ENCODE measurements at regions not wholly inside any gene's neighbourhood (a gene's known extent, or its start where the extent isn't known, plus 50 kb on each side); places are given as distances from the start of the nearest gene placed in this dataset.

DNA sequence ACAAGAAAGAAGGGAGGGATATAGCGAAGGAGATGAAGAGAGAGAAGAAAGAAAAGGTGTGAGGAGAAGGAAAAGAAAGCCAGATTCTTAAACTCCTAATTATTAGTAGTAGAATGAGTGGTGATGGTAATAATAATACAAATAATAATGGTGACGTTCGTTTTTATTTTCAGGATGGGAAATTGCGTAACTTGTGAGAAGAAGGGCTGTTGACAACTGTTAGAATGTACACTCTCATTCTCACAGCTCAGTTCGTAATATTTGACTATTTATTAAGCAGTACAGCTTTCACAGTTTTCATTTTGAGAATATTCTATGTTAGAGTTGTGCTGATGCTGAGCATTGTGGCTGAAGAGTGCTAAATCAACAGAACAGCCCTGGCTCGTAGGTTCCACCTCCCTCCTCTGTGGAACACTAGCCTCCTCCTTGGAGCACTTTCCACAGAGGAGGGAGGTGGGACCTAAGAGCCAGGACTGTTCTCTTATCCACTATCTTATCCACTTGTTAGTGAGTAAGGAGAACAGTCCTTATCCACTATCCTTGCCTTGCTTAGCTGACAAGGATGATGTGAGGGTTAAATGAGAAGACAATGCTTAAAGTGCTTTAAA is 258.3 kb upstream of the VLDLR start:
- Histone ChIP-seq H3K9ac (ENCODE audit: low read length) (no peak overlapping the region), H3K27me3 (ENCODE audit: low read depth, low read length) (no peaks in the 10 kb centered on the region), H4K20me1 (ENCODE audit: insufficient read depth, low read length) (no peaks in the 10 kb centered on the region), H3K4me1 (ENCODE audit: low read length) (no peaks in the 10 kb centered on the region), H3K79me2 (ENCODE audit: low read length) (no peaks in the 10 kb centered on the region), H3K4me2 (ENCODE audit: low read length) (no peak overlapping the region), H3K27ac (ENCODE audit: low read length) (no peak overlapping the region), H3K4me3 (ENCODE audit: low read length) (no peak overlapping the region), H2AFZ (ENCODE audit: low read depth, low read length) (no peak overlapping the region), H3K36me3 (replicated peaks; ENCODE audit: low read depth, low read length) (no peaks in the 10 kb centered on the region), H3K9me3 (ENCODE audit: insufficient read depth, low read length) (no peaks in the 10 kb centered on the region)
- TF ChIP-seq EZH2phosphoT487 (IDR thresholded peaks at IDR 0.05; ENCODE audit: low read depth) = no peak
- TF ChIP-seq, protein P1, sequence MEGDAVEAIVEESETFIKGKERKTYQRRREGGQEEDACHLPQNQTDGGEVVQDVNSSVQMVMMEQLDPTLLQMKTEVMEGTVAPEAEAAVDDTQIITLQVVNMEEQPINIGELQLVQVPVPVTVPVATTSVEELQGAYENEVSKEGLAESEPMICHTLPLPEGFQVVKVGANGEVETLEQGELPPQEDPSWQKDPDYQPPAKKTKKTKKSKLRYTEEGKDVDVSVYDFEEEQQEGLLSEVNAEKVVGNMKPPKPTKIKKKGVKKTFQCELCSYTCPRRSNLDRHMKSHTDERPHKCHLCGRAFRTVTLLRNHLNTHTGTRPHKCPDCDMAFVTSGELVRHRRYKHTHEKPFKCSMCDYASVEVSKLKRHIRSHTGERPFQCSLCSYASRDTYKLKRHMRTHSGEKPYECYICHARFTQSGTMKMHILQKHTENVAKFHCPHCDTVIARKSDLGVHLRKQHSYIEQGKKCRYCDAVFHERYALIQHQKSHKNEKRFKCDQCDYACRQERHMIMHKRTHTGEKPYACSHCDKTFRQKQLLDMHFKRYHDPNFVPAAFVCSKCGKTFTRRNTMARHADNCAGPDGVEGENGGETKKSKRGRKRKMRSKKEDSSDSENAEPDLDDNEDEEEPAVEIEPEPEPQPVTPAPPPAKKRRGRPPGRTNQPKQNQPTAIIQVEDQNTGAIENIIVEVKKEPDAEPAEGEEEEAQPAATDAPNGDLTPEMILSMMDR (IDR thresholded peaks at IDR 0.05; ENCODE audit: low read depth, low read length) = no peak

DNA sequence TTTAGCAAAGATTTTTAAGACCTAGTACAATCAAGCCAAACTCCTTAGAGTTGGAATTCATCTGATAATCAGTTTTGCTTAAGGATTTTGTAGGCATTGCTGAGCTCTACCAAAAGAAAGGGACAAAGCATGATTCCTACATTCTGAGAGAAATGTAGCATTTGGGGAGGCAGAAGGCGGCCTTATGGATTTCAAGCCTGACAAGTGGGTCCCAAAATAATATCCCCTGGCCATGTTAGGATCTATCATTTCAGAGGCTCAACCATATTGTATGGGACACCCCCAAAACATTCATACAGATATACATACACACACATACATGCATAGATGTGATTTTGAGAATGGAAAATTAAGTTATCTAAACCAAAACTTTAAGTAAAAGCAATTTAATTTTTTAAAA is 257.8 kb upstream of the VLDLR start:
- TF ChIP-seq EZH2phosphoT487 (IDR thresholded peaks at IDR 0.05; ENCODE audit: low read depth) = no peak
- TF ChIP-seq, protein P1 (IDR thresholded peaks at IDR 0.05; ENCODE audit: low read depth, low read length) = no peak
- H4K20me1 ChIP-seq (ENCODE audit: insufficient read depth, low read length) = no peaks in the 10 kb centered on the region
- H3K9me3 ChIP-seq (ENCODE audit: insufficient read depth, low read length) = no peaks in the 10 kb centered on the region
- no peak overlapping the region for H3K4me3 ChIP-seq (ENCODE audit: low read length)
- no peaks in the 10 kb centered on the region for H3K36me3 ChIP-seq (replicated peaks; ENCODE audit: low read depth, low read length)
- H3K27ac ChIP-seq (ENCODE audit: low read length) = no peak overlapping the region
- no peaks in the 10 kb centered on the region for H3K79me2 ChIP-seq (ENCODE audit: low read length)
- H2AFZ ChIP-seq (ENCODE audit: low read depth, low read length) = no peak overlapping the region
- no peaks in the 10 kb centered on the region for H3K4me1 ChIP-seq (ENCODE audit: low read length)
- H3K27me3 ChIP-seq (ENCODE audit: low read depth, low read length) = no peaks in the 10 kb centered on the region
- H3K9ac ChIP-seq (ENCODE audit: low read length) = no peak overlapping the region
- H3K4me2 ChIP-seq (ENCODE audit: low read length) = no peak overlapping the region

- Histone ChIP-seq H4K20me1 (ENCODE audit: insufficient read depth, low read length) (no peaks in the 10 kb centered on the region), H3K4me1 (ENCODE audit: low read length) (no peaks in the 10 kb centered on the region), H3K36me3 (replicated peaks; ENCODE audit: low read depth, low read length) (no peaks in the 10 kb centered on the region), H3K4me3 (ENCODE audit: low read length) (no peak overlapping the region), H2AFZ (ENCODE audit: low read depth, low read length) (no peak overlapping the region), H3K4me2 (ENCODE audit: low read length) (no peak overlapping the region), H3K9me3 (ENCODE audit: insufficient read depth, low read length) (no peaks in the 10 kb centered on the region), H3K9ac (ENCODE audit: low read length) (no peak overlapping the region), H3K79me2 (ENCODE audit: low read length) (no peaks in the 10 kb centered on the region), H3K27ac (ENCODE audit: low read length) (no peak overlapping the region), H3K27me3 (ENCODE audit: low read depth, low read length) (no peaks in the 10 kb centered on the region)
- TF ChIP-seq, protein P1 (IDR thresholded peaks at IDR 0.05; ENCODE audit: low read depth, low read length) = no peak
- no peak for TF ChIP-seq EZH2phosphoT487 (IDR thresholded peaks at IDR 0.05; ENCODE audit: low read depth)
These were observed 253.6 kb upstream of the VLDLR start for GRCh38 chr9:2367970-2368369.

- H3K4me1 ChIP-seq (ENCODE audit: low read length) = no peaks in the 10 kb centered on the region
- no peaks in the 10 kb centered on the region for H3K36me3 ChIP-seq (replicated peaks; ENCODE audit: low read depth, low read length)
- TF ChIP-seq, protein P1 (IDR thresholded peaks at IDR 0.05; ENCODE audit: low read depth, low read length) = no peak
- TF ChIP-seq EZH2phosphoT487 (IDR thresholded peaks at IDR 0.05; ENCODE audit: low read depth) = no peak
- no peak overlapping the region for H3K4me3 ChIP-seq (ENCODE audit: low read length)
- no peak overlapping the region for H3K27ac ChIP-seq (ENCODE audit: low read length)
- H3K9ac ChIP-seq (ENCODE audit: low read length) = no peak overlapping the region
- H3K27me3 ChIP-seq (ENCODE audit: low read depth, low read length) = no peaks in the 10 kb centered on the region
- no peaks in the 10 kb centered on the region for H3K79me2 ChIP-seq (ENCODE audit: low read length)
- H3K4me2 ChIP-seq (ENCODE audit: low read length) = no peak overlapping the region
- H3K9me3 ChIP-seq (ENCODE audit: insufficient read depth, low read length) = no peaks in the 10 kb centered on the region
- H4K20me1 ChIP-seq (ENCODE audit: insufficient read depth, low read length) = no peaks in the 10 kb centered on the region
- no peak overlapping the region for H2AFZ ChIP-seq (ENCODE audit: low read depth, low read length)
These were observed 247.9 kb upstream of the VLDLR start for GRCh38 chr9:2373648-2374047.

Measured in OCI-LY3 (cell line).